GM18909 (cell line): ENCODE measurements at regions not wholly inside any gene's neighbourhood (a gene's known extent, or its start where the extent isn't known, plus 50 kb on each side); places are given as distances from the start of the nearest gene placed in this dataset.
"Not testable (repeated sequence)": the region's sequence is repeated elsewhere in the genome, so short reads cannot be mapped to it uniquely, and the experiment has no call there.

ENCODE experiments used
- ATAC-seq: cut with Tn5 transposase; IDR thresholded peaks from one replicate; pipeline ENCODE4 v1.9.1; 2021; ENCODE audit warnings: mild to moderate bottlenecking; ENCODE audit not compliant: unreplicated experiment, poor library complexity

DNA sequence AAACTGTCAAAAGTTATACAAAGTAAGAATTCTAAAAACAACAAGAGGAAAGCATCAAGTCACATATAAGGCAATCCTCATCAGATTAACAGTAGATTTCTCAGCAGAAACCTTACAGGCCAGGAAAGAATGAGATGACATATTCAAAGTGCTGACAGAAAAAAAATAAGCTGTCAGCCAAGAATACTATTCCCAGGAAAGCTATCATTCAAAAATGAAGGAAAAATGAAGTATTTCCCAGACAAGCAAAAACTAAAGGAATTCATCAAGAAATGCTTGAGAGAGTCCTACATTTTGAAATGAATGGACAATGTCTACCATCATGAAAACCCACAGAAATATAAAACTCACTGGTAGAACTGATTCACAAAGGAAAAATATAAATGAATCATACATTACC lies 268.9 kb upstream of the OSR1 start:
- ATAC-seq = no peak

DNA sequence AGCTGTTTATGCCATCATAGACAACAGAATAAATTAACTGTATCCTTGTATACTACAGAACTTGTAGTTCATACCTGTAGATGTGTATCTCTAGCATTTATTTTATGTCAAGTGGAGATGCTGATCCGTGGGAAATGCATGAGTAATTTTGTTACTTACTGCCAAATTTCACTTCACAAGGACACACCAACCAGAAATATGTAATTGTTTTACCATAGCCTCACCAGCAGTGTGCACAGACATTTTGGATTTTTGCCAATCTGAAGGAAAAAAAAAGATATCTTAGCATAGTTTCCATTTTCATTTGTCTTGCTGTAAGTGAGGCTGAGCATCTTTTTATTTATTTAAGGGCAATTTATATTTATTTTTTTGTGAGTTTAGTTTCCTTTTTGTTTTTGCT lies 265.1 kb upstream of the OSR1 start:
- no peak for ATAC-seq

DNA sequence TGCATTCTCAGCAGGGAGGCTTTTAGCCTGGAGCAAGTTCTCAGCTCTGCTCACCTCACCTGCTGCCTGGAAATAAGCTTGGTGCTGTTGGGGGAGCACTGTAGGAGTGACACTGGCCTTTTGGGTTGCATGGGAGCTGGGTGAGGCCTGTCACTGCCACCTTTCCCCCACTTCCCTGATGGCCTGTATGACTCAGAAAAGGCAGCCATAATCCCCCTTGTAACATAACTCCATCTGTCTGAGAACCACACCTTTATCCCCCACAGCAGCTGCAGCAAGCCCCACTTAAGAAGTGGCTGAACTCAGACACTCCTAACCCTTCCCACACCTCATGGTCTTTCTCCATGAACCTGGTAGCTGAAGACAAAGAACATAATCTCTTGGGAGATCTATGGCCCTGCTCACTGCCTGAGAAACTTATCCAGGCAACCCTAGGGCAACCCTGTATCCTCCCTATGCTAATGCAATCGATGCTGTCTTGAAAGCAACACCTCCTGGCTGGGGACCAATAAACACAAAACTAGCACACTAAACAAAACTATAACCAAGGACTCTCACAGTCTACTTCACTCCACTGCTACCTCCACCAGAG lies 258.9 kb upstream of the OSR1 start:
- no peak for ATAC-seq

DNA sequence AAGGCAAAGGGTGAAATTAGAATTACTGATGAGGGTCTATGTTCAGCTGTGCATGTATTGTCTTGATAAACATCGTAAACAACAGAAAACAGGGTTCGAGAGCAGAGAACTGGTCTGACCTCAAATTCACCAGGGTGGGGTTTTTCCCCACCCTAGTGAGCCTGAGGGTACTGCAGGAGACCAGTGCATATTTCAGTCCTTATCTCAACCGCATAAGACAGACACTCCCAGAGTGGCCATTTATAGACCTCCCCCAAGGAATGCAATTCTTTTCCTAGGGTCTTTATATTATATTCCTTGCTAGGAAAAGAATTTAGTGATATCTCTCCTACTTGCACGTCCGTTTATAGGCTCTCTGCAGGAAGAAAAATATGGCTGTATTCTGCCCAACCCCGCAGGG lies 257.0 kb upstream of the OSR1 start:
- not testable (repeated sequence) for ATAC-seq

DNA sequence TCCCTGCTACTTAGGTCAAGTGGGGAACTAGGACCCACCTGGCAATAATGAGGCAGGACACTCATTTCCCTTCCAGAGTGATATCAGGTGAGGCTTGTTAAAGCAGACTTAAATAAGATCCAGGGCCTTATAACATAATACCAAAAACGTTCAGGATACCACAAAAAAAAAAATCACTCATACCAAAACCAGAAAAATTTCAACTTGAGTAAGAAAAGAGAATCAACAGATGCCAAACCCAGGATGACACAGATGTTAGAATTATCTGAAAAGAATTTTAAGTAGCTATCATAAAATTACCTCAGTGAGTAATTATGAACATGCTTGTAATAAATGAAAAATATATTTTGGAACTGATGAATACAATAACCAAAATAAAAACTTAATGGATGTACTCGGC lies 255.6 kb upstream of the OSR1 start:
- no peak for ATAC-seq

DNA sequence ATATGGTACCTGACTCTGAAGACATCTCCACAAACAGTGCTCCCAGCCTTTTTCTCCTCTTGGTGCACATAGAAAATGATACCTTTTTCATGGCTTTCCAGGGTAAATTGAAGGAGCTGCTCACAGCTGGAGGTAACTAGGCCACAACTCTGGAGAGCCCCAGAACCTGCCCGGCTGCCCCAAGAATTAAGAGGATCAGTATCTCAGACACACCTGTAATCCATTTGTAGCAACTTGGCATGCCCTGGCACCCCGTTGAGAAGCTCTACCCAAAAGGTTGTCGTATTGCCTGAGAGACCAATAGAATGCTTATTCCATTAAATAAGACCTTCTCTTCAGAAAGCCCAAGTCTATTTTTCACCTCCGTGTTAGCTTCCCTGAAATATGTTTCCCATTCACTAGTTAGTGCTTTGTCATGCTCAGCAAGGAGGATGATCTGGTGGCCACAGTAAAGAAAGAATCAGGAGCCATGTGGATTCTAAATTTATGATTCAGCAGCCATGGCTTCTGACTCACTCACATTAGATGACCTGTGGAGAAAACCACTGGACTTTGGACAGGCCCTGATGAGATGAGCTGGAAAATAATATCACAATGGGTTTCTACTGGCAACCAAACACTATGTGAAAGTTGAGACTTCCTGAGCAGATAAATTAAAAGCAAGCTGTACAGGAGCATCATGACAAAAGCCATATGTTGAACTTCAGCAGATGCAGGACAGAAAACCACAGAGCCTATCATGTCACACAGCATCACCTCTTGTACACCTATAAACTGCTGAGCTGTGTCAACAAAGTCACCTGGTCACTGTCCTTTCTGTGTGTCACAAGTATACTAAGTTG lies 253.3 kb upstream of the OSR1 start:
- ATAC-seq = no peak

DNA sequence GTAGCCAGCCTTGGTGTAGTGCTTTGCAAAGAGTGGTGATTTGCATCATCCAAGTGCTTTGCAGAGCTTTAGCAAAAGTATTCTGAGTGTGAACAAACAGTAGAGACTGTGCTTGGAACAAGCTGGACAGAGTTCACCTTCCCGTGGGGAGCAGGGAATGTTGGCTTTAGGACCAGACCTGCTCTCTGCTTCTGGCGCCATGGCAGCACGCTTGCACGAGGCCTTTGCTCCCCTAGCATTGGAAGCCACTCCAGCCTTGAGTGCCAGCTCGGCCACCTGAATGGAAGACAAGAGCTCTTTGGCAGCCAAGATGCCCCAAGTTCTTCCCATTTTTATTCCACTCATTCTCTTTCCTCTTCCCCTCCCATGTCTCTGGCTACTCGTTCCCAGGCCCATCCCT lies 250.8 kb upstream of the OSR1 start:
- no peak for ATAC-seq

DNA sequence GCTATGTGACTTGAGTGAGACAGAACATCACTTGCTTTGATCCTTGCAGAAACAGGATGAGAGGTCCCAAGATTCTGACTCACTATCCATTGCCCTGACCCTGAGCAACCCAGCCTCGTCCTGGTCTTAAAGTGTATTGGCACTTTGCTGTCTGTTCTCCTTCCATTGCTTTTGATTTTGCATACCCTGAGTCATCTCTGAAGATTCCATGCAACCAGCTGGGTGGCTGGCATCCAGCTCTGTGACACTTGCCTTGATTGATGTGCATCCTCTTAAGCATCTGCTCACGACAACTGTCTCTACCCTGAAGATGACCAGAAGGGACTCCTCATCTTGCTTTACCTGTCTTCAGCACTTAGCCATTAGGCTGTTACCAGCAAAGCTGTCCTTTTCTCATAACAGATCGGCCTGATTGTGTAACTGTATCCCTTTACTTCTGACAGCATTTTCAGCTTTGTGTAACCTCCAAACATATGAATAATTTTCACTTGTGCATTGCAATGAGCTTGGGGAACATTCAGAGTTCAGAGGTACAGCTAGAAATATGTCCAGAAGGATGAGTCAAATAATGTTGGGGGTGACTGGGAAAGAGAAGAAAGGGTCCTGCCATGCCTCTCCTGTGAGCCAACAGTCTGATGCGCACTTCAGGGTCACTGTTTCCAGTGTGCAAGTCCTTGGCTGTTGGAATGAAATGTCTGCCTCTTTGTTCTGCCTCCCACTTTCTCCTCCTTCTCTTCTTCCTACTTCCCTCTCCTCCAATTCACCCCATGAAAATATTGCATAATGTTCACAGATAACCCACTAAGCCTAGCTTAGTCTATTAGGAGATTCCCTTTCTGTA lies 249.7 kb upstream of the OSR1 start:
- no peak for ATAC-seq

DNA sequence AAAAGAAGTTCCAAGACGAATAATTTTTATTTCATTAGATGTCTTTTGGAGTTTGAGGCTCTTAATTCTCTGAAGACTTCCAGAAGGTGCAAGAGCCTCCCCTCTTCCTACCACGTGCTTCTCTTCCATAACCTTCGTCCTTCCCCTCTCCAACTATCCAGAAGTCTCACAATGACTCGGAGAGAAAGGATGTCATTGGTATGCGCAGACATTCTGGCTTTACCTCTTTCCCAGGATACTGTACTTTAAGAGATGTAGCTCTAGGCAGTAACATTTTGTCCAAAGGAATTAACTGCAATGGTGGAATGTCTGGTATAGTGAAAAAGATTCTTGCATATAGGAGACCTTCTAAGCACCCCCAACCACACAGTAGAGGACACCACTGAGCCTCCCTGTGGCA lies 249.0 kb upstream of the OSR1 start:
- ATAC-seq = no peak

DNA sequence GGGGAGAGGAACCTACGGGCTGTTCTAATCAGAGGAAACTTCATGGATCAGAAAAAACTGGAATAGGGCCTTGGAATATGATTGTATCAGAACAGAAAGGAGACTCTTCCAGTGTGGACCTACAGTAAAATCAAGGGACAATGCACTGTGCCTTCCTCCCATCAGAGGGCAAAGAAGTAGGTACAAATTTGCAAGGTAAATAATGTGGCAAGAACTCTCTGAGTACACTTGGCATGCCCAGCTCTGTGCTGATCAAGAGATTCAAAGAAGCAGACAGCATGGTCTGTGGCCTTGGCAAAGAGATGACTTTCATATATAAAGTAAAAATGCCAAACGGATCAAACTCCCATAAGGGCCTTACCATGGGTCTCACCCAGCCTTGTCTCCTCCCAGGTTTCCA lies 242.6 kb upstream of the OSR1 start:
- ATAC-seq = no peak

DNA sequence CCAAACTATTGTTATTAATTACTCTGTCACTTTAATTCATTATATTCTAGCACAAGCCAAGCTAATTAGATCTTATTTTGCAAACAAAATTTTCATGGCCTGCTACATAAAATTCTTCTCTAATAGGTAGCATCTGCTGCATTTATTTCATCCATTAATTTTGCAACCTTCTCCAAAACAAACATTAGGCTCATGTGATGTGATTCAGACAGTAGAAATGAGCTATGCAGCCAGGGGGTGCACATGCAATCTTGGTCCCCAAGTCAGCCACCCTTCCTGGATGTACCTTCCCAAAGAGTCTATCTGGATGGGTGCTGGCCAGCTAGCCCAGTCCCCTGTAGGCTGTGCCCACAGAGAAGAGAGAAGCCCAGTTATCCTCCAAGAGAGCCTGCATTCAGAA lies 242.1 kb upstream of the OSR1 start:
- no peak for ATAC-seq

DNA sequence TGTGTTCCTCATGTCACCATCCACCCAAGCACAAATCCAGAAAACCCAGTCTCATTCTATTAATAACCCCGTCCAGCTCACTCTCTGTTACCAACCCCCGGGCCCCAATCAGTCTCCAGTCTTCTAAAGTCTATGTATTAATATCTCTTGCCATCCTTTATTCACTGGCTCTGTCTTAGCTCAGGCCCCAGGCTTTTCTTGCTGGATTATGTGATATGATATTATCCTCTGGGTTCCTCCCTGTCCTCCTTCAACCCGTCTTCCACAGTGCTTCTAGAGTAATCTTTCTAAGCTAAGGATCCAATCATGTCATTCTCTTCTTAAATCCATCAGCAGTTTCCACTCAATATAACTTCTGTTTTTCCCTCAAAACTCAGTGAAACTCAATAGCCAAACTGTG lies 240.5 kb upstream of the OSR1 start:
- no peak for ATAC-seq

DNA sequence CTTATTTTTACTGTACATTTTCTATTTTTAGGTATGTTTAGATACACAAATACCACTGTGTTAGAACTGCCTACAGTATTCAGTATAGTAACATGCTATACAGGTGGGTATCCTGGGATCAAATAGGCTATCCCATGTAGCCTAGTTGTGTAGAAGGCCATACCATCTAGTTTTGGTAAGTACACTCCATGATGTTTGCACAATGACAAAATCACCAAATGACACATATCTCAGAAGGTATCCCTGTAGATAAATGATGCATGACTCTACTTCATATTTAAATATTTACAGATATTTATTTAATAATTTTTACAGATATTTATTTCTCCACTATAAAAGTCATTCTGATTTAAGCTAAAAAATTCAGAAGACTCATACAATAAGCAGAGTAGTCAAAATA lies 233.8 kb upstream of the OSR1 start:
- no peak for ATAC-seq

DNA sequence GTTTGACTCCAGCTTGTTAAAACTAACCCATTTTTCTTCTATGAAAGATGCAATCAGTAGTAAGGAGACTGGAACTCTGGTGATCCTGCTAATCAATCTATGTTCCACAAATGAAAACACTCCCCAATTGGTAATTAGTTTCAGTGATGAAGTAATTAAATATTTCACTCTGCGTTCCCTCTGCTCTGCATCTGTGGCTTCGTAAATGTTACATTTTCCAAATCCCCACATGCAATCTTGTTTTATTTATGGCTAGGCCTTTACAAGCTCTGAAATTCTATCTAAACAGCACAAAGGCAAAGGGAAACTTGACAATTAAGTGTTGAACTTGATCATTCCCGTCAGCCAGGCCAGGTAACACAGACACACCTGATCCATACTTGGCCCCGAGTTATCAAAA lies 231.4 kb upstream of the OSR1 start:
- ATAC-seq = no peak

DNA sequence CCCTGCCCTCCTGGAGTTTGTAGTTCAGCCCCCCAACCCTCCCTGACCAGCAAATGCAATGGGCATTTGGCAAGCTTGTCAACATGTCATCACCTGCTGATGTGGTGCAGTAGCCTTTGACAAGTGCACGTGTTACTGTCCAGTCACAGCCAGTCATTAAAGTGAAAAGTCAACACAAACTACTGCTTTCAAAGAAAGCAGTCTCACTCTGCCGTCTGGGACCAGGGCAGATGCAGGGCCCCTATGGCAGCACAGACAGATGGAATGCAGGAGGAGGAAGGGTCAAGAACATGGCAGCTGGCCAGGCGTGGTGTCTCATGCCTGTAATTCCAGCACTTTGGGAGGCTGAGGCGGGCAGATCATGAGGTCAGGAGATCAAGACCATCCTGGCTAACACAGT lies 222.4 kb upstream of the OSR1 start:
- no peak for ATAC-seq

DNA sequence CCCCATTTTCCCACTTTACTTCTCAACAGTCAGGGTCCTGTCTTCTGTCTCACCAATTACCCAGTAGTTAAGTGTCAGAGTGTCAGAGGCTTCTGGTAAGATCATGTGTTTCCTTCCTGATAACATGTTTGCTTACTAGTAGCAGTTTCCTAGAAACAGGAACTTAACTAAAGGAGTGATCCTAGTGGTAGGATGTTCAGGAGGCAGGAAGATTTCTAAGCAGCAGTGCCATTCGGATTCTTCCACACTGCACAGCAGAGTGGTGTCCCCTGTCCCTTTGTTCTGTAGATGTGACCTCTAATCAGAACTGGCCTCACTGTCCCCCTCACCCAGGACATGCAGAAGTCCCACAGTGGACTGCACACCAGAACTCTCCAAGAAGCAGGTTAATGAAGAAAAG lies 221.8 kb upstream of the OSR1 start:
- no peak for ATAC-seq

DNA sequence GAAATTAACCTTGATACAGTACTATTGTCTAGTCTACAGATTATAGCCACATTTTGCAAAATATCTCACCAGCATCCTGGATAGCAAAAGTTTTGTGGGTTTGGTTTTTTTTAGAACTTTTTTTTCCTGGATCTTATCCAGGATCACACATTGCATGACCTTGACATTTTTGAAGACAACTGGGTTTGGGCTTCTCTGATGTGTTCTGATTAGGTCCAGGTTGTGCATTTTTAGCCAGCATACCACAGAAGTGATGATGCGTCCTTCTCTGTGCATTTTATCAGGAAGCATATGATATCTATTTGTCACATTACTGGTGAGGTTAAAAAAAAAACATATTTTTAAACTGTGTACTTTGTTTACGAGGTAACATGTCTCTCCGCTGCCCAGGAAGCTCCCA lies 221.0 kb upstream of the OSR1 start:
- ATAC-seq = no peak

DNA sequence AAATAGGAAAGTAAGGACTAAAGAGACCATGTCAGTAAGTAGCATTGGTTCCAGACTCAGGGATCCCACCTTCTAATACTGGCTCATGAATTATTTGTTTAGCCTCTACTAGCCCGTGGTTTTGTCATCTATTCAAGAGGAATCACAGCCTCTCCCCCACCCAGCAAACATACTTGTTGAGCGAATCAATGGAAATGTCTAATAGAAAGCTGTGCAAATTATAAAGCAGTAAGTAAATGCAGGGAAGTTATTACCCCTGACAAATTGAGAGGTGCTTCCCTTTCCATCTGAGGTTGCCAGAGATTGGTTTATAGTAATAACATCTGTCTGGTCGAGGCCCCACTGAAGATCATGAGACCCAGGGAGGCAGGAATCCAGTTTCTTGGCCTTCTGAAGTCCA lies 219.3 kb upstream of the OSR1 start:
- no peak for ATAC-seq

DNA sequence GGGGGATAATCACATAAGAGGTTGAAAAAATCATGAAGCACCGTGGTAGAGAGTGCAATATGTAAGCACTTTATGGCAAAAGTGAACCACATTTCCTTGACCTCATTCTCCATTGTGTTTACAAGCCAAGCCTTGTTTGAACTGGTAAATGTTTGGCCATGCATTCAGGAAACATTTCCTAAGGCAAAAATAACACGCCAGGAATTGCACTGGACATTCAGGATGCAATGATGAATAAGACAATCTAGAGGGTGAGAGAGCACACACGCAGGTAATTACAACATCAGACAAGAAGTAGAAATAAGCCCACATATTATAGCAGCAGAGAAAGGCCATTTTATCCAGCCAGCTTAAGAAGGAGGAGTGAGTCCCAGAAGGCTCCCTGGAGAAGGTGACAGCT lies 218.0 kb upstream of the OSR1 start:
- no peak for ATAC-seq

DNA sequence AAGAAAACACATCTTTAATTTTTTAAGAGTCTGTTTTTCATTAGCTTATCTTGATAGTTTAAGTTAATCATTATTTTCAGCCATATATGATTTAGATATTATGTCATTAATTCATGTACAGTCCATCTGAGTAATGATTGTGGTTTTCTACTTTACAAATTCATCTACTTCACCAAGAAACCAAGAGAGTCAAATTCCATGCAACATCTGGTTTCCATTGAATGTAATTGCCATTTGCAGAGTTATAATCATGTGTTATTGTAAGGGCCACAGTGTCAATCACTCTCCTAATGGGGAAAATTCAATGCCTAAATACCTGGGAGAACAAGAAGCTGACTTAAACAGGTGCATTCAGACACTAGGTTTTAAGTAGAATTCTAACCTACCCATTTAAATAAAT lies 217.2 kb upstream of the OSR1 start:
- ATAC-seq = no peak

DNA sequence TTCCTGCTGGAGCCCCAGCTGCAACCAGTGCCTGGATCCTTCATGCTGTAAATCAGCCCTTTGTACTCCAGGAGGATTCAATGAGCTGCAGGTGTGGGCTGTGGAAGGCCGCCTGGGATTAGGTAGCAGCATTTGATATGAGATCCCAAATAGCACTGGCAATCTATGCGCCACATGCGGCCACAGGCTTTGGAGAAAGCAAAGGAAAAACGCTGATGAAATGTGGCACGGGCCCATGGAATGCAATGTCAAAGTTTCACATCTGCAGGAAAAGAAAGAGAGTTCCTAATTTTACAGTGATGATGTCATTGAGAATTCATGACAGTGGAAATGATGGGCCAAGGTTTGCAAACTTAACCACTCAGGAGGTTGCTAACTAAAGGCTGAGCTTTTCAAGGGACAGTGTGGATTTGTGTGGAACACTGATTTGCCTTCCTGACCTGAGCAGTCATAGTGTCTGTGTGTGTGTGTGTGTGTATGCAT lies 216.4 kb upstream of the OSR1 start:
- no peak for ATAC-seq
